B cell (primary cell): ENCODE measurements at regions not wholly inside any gene's neighbourhood (a gene's known extent, or its start where the extent isn't known, plus 50 kb on each side); places are given as distances from the start of the nearest gene placed in this dataset.

Experiments used
- ATAC-seq: fragments of 200-7000 bp; cut with Tn5 transposase; one replicate; pipeline ENCODE4 v1.10.0; 2021; ENCODE audit warnings: low read depth, mild to moderate bottlenecking, moderate number of reproducible peaks, moderate library complexity
- CTCF ChIA-PET: fragments of 350-600 bp; sonication (Branson Sonifier 250); formaldehyde crosslinking; loops from one replicate; lab custom pipeline; 2021; ENCODE audit warnings: antibody characterized with exemption, inconsistent platforms; lab: Charles Lee
- POLR2A ChIA-PET: fragments of 350-600 bp; sonication (Branson Sonifier 250); formaldehyde crosslinking; loops from one replicate; lab custom pipeline; 2021; ENCODE audit warnings: antibody characterized with exemption; lab: Charles Lee
- DNase-seq: peaks from one replicate; pipeline ENCODE4 v3.0.0; 2013
- H2AFZ ChIP-seq: 2 replicates; pipeline ENCODE4 v1.6.1; 2012; ENCODE audit warnings: mild to moderate bottlenecking, low read depth, low read length; ENCODE audit not compliant: insufficient read depth, poor library complexity, severe bottlenecking
- H3K27ac ChIP-seq, 2 donors: 1 replicate in 1 of 2; 2 replicates in 1 of 2; pipeline ENCODE4 v1.5.1; 2012 to 2013; ENCODE audit warnings: low read length in 2 of 2, mild to moderate bottlenecking in 2 of 2, moderate library complexity in 1 of 2
- H3K27me3 ChIP-seq, 4 experiments: fragments of 200-600 bp in 1 of 4; sonication (generic) in 1 of 4; replicated peaks in 1 of 4; 1 replicate in 2 of 4; 2 replicates in 2 of 4; pipeline versions ENCODE4 v1.6.1 to v1.7.0; 2013 to 2016; ENCODE audit warnings: low read length in 3 of 4, mild to moderate bottlenecking in 2 of 4, mixed read lengths in 1 of 4, moderate library complexity in 1 of 4; ENCODE audit not compliant: insufficient read depth in 4 of 4, control insufficient read depth in 3 of 4; ENCODE audit errors: control extremely low read depth in 1 of 4
- H3K36me3 ChIP-seq, 2 experiments: replicated peaks in 1 of 2; 1 replicate in 1 of 2; 2 replicates in 1 of 2; pipeline versions ENCODE4 v1.6.1 to v1.7.1; 2013; ENCODE audit warnings: low read length in 1 of 2; ENCODE audit not compliant: insufficient read depth in 2 of 2, control insufficient read depth in 1 of 2; ENCODE audit errors: control extremely low read depth in 1 of 2, extremely low read depth in 1 of 2
- H3K4me1 ChIP-seq, 2 donors: fragments of 200-600 bp in 1 of 2; sonication (generic) in 1 of 2; 1 replicate in 1 of 2; 2 replicates in 1 of 2; pipeline versions ENCODE4 v1.5.1 to v1.6.1; 2013 to 2017; ENCODE audit warnings: low read length in 2 of 2; ENCODE audit not compliant: control insufficient read depth in 2 of 2, insufficient read depth in 2 of 2
- H3K4me2 ChIP-seq: replicated peaks from 2 replicates; pipeline ENCODE3; 2012; ENCODE audit warnings: mild to moderate bottlenecking, low read depth, low read length; ENCODE audit not compliant: poor library complexity, severe bottlenecking
- H3K4me3 ChIP-seq, 5 experiments: fragments of 200-600 bp in 1 of 5; sonication (generic) in 1 of 5; 1 replicate in 3 of 5; 2 replicates in 2 of 5; pipeline versions ENCODE4 v1.5.1 to v1.7.0; 2011 to 2016; ENCODE audit warnings: low read length in 4 of 5, mild to moderate bottlenecking in 4 of 5, low read depth in 2 of 5, control low read depth in 1 of 5, moderate library complexity in 1 of 5; ENCODE audit not compliant: insufficient read depth in 1 of 5; ENCODE audit errors: control extremely low read depth in 1 of 5, extremely low read depth in 1 of 5
- H3K79me2 ChIP-seq: fragments of 200-600 bp; sonication (generic); one replicate; pipeline ENCODE4 v1.6.0; 2016; ENCODE audit warnings: low read length; ENCODE audit not compliant: control insufficient read depth, insufficient read depth
- H3K9ac ChIP-seq: fragments of 200-600 bp; sonication (generic); 2 replicates; pipeline ENCODE4 v1.6.1; 2017; ENCODE audit warnings: mild to moderate bottlenecking, low read length, moderate library complexity
- H3K9me3 ChIP-seq, 3 donors: one replicate each; pipeline versions ENCODE4 v1.6.1 to v1.7.1; 2013; ENCODE audit warnings: low read length in 2 of 3; ENCODE audit not compliant: control insufficient read depth in 2 of 3, insufficient read depth in 1 of 3; ENCODE audit errors: control extremely low read depth in 1 of 3
- H4K20me1 ChIP-seq: 2 replicates; pipeline ENCODE4 v1.6.0; 2012; ENCODE audit warnings: mild to moderate bottlenecking, low read length; ENCODE audit not compliant: insufficient read depth, control insufficient read depth, poor library complexity, severe bottlenecking
- H3K27ac Mint-ChIP-seq: one replicate; pipeline ENCODE4 v1.8.0; 2021; ENCODE audit warnings: mixed read lengths
- H3K27me3 Mint-ChIP-seq: one replicate; pipeline ENCODE4 v1.8.0; 2021; ENCODE audit warnings: mixed read lengths
- H3K4me1 Mint-ChIP-seq: one replicate; pipeline ENCODE4 v1.8.0; 2021; ENCODE audit warnings: mixed read lengths
- H3K4me3 Mint-ChIP-seq: one replicate; pipeline ENCODE4 v1.8.0; 2021; ENCODE audit warnings: mixed read lengths
- H3K9me3 Mint-ChIP-seq: one replicate; pipeline ENCODE4 v1.8.0; 2022; ENCODE audit warnings: mixed read lengths; ENCODE audit not compliant: insufficient read depth
- CTCF ChIP-seq: fragments of 200-600 bp; IDR thresholded peaks from one replicate; pipeline ENCODE4 v1.8.0; 2022; ENCODE audit warnings: antibody characterized with exemption, mild to moderate bottlenecking
- EZH2 ChIP-seq: IDR thresholded peaks from 2 replicates; pipeline ENCODE4 v1.6.1; 2012; ENCODE audit warnings: borderline replicate concordance, low read depth, mild to moderate bottlenecking, moderate library complexity, low read length; ENCODE audit not compliant: insufficient read depth, poor library complexity, severe bottlenecking
- WGBS: methylation state at CpG from one replicate; pipeline ENCODE4 v1.1.5; 2013; ENCODE audit warnings: missing lambda C conversion rate; ENCODE audit not compliant: insufficient coverage; 5-methylcytosine and 5-hydroxymethylcytosine counted together
- intact Hi-C: fragments of 100-400 bp; cut with micrococcal nuclease; formaldehyde crosslinking; loops from one replicate; pipeline ENCODE4 v1.10.0; 2022

- no peak for ATAC-seq
- WGBS: 67% methylated on average over 3 of the region's 3 CpGs
These were observed 427.7 kb upstream of the SULF2 start for GRCh38 chr20:48212806-48213509.

More at GRCh38 chr20:48212806-48213509, 427.7 kb upstream of the SULF2 start:
- no peak overlapping the region for H3K9ac ChIP-seq
- H3K4me3 Mint-ChIP-seq: no peak overlapping the region
- H3K27ac ChIP-seq: no peak overlapping the region
- no peaks in the 10 kb centered on the region for H3K36me3 ChIP-seq
- H3K27me3 Mint-ChIP-seq: peaks cover 12% of the 10 kb centered on the region
- no peaks in the 10 kb centered on the region for H3K9me3 Mint-ChIP-seq
- no peaks in the 10 kb centered on the region for H3K4me1 ChIP-seq
- no peak for DNase-seq
- no peak overlapping the region for H3K27ac Mint-ChIP-seq
- no peaks in the 10 kb centered on the region for H3K4me1 Mint-ChIP-seq
- intact Hi-C loops: no loop called here
- no peak for TF ChIP-seq CTCF
- no peak for TF ChIP-seq EZH2
- H4K20me1 ChIP-seq: no peaks in the 10 kb centered on the region
- H3K4me3 ChIP-seq: no peak overlapping the region
- H2AFZ ChIP-seq: no peak overlapping the region
- POLR2A ChIA-PET: no interaction called here
- H3K9me3 ChIP-seq: peaks cover 0 to 3% (median 0%) of the 10 kb centered on the region in 3 donors
- no peaks in the 10 kb centered on the region for H3K79me2 ChIP-seq
- CTCF ChIA-PET: no interaction called here
- peaks cover 0 to 8% (median 0%) of the 10 kb centered on the region in 4 experiments for H3K27me3 ChIP-seq
- H3K4me2 ChIP-seq: no peak overlapping the region
